GM12892 (cell line): ENCODE measurements at regions not wholly inside any gene's neighbourhood (a gene's known extent, or its start where the extent isn't known, plus 50 kb on each side); places are given as distances from the start of the nearest gene placed in this dataset.

ENCODE experiments used
- DNase-seq: peaks from one replicate; pipeline ENCODE4 v3.0.0; 2011; ENCODE audit not compliant: insufficient read length
- FAIRE-seq: peaks from 2 replicates; lab custom pipeline; 2011; peaks lifted over from hg19 to GRCh38; lab: Jason Lieb, UNC
- POLR2A ChIP-seq: IDR thresholded peaks from 2 replicates; pipeline ENCODE4 v1.6.1; 2011; ENCODE audit warnings: low read depth, low read length, control low read depth
- POLR2AphosphoS5 ChIP-seq: IDR thresholded peaks from 2 replicates; pipeline ENCODE4 v1.6.1; 2011; ENCODE audit warnings: low read depth, low read length, control low read depth
- TAF1 ChIP-seq: IDR thresholded peaks from 2 replicates; pipeline ENCODE4 v1.6.1; 2011; ENCODE audit warnings: low read depth, mild to moderate bottlenecking, control low read depth, low read length, borderline replicate concordance

DNA sequence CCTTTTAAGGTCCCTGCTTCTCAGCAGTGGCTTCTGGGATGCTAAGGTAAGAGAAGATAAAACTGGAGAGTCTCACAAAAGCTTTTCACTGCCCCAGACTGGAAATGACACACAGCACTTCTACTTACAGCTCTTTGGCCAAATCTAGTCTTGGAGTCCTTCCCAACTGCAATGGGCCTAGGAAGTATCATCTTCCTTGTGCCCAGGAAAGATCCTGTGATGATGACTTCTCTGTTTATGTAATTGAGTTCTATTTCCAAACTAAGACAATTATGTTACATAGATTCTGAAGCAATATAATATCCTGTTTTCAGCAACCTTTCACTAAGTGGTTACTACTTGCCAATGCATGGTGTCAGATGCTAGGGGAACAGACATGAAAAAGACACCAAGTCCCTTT, 234.1 kb downstream of the PTEN start:
- DNase-seq (no peak), FAIRE-seq (no peak)
- no peak for TF ChIP-seq TAF1
- no peak for TF ChIP-seq POLR2A
- no peak for TF ChIP-seq POLR2AphosphoS5

DNA sequence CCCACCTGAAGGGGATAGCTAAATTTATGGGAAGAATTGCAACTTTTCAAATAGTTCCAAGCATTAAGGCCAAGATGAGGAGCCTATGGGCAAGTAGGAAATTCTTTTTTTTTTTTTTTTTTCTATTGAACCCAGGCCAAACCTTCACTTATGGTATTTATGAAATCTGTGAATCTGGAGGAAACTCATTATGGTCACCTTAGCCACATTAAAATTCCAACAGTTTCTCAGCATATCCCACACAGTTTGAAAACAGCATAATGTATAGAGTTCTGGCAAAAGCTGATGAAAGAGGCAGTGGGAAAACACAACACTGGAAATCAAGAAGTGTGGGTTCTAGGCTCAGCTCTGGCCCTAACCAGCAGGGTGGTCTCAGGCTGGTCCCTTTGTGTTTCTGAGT, 236.9 kb downstream of the PTEN start:
- DNase-seq (no peak), FAIRE-seq (no peak)
- no peak for TF ChIP-seq POLR2AphosphoS5
- no peak for TF ChIP-seq TAF1
- no peak for TF ChIP-seq POLR2A

DNA sequence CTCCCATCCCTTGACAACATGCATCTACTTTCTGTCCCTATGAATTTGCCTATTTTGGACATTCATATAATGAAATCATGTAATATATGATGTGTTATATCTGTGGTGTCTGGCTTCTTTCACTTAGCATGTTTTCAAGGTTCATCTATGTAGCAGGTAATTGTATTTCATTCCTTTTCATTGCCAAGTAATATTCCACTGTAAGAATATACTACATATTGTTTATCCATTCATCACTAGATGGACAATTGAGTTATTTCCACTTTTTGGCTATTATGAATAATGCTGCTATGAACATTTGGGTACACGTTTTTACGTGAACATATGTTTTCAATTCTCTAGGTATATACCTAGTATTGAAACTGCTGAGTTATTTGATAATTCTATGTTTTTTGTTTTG, 238.2 kb downstream of the PTEN start:
- FAIRE-seq (no peak), DNase-seq (no peak)
- TF ChIP-seq POLR2AphosphoS5 (no peak), TAF1 (no peak), POLR2A (no peak)

DNA sequence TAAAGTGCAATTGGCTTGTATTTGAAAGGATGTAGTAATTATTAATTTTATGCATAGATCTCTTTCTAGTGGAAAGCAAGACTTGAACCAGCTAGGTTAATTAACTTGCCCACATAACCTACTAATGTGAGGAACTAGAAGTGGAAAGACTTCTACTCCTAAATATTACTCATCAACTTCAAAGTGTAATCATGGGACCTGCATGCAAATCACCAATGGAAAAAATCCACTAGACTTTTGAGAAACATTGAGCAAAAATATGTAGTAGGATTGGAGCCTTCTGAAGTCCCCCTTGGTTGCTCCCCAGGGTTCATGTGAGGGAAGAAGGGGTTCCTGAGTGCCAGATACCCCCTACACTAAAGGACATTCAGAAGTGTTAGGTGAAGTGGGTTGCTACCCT, 240.2 kb downstream of the PTEN start:
- DNase-seq (no peak), FAIRE-seq (no peak)
- TF ChIP-seq POLR2A (no peak), TAF1 (no peak), POLR2AphosphoS5 (no peak)

DNA sequence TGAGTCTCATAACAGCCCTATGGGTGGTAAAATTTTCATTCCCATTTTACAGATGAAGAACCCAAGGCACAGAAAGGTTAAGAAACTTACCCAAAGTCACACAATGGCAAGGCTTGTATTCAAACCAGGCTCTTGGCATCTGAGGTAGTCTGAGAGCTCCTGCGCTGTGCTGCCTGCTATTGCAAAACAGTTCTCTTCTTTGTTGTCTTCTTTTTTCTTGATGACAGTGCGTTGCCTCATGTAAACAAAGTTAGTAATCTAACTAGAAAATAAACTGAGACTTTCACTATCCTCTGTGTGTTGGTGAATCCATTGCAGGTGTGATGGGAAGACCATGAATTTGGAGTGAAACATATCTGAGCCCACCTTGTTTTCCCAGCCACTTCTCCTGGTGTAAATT, 240.8 kb downstream of the PTEN start:
- FAIRE-seq (no peak), DNase-seq (no peak)
- TF ChIP-seq POLR2AphosphoS5: no peak
- TF ChIP-seq POLR2A: no peak
- TF ChIP-seq TAF1: no peak

DNA sequence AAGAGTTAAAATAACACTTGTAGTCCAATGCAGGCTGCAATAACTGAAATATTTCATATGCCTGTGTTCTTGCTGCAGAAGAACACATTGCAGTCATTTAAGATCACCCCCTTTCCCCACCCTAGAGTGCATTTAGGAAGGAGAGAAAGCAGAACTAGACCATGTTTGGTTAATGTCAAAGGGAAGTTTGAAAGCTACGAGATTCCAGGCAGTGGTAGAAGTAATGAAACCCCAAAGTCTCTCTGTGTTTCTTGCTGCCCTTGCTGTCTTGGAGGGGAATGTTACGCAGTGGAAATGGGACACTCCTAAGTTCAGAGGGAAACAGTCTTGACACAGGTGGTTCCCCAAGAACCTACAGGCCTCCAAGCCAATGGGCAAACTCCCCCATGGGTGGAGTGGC, 242.9 kb downstream of the PTEN start:
- no peak for DNase-seq
- peak; percentile 90 for FAIRE-seq
- TF ChIP-seq POLR2A (no peak), TAF1 (no peak), POLR2AphosphoS5 (no peak)

DNA sequence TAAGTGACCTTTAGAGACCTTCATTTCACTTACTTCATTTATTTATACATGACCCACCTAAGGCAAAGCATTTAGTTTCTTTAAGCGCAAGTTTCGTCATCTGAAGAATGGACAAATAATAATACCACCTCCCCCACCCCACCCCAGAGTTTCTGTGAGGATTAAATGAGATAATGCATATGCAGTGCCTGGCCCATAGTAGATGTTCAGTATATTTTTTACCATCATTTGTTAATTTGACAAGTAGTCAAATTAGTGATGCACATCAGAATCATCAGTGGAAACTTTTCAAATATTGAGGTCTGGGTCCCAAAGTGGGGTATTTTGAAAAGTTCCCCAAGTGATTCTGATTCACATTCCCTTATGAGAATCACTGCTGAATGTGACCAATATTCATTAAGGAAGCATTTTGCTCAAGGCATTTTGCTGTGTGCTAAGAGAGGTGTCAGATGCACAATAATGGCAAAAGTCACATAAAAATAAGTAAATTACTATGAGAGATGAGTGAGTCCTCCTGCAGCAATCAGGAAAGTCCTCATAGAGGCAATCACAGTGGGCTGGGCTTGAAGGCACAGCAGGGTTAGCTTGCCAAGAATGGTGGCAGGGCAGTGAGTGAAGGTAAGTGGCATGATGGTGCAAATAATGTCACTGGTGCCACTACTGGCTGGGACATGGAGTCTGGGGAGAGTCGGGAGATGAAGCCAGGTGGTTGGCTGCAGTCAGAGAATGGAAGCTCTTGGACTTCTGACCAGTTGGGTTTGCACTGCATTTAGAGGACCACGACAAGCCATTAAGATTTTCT, 244.1 kb downstream of the PTEN start:
- FAIRE-seq (no peak), DNase-seq (no peak)
- TF ChIP-seq POLR2A (no peak), TAF1 (no peak), POLR2AphosphoS5 (no peak)

DNA sequence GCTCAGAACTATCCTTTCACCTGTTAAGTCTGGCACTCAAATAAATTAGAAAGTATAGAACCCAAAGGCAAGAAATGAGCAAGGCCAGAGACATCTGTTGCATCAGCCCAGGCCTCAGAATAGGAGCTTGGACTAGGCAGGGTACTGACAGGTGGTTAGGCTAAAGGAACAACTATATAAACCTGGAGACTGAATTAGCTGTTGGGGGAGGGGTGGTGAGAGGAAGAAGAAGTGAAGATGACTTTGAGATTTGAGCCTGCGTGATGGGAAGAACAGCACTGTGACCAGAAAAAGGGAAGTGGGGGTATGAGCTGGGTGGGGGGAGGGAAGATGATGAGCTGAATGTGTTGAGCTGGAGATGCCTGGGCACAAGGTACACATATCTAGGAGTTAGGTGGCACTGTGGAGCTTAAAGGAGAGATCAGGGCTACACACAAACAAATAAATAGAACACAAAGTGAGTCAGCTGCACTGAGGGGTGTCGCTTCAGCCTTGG, 244.7 kb downstream of the PTEN start:
- FAIRE-seq: no peak
- no peak for DNase-seq
- no peak for TF ChIP-seq TAF1
- no peak for TF ChIP-seq POLR2AphosphoS5
- no peak for TF ChIP-seq POLR2A

DNA sequence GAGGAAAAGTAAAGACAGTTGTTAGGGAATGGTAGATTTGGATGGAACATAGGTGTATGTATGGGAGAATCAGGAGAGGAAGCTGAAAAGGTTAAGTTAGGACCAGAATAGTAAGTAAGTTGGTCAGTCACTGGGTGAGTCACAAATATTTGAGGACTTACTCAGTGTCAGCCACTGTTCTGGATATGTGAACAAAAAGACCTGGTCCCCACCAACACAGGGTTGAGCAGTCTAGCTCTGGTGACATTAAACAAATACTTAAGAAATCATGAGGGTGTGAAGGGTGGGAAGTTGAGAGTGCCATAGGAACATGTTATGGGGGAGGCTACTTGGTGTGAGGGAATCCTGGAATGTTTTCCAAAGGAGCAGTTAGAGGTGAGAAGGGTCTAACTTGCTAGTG, 246.9 kb downstream of the PTEN start:
- DNase-seq (no peak), FAIRE-seq (peak; percentile 82)
- TF ChIP-seq POLR2AphosphoS5 (no peak; the same call in 1 of the 2 replicates), TAF1 (no peak), POLR2A (no peak)

DNA sequence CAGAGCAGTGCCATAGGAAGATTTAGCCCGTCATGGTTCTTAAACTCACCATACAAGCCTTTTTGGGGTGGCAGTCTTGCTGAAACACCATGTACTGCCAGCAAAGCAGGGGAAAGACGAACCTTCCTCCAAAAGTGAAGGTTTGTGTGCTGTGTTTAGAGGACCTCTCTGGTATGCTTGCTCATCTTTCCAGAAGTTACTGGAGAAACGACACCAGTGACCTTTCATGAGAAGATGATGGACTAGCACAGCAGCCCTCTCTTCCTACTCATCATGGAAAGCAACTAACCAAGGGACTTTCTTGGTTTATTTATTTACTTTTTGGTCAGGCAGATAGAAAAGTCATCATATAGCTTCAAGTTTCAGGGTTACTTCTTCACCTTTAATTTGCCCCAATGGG, 247.4 kb downstream of the PTEN start:
- TF ChIP-seq POLR2AphosphoS5: no peak; the same call in 1 of the 2 replicates
- TF ChIP-seq TAF1: no peak
- FAIRE-seq: peak; percentile 48

DNA sequence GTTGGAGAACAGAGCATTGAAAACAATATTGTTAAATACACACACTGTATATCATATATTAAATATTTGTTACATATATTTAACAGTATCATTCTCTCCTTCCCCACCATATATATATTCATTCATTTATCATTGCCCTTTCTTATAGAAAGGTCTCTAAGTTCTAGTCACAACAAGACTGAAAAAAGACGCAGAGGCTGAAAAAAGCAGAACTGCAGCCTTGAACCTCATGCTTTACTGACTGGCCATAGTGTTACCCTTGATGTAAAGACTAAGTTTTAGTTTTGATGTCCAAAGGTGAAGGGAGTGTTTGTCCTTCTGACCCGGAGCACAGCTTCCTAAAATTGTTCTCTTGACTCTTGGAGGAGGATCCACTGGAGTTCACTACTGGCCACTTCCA, 247.9 kb downstream of the PTEN start:
- TF ChIP-seq TAF1: no peak
- FAIRE-seq: peak; percentile 87

More for the DNA sequence above, 247.4 kb downstream of the PTEN start:
- no peak for DNase-seq

DNA sequence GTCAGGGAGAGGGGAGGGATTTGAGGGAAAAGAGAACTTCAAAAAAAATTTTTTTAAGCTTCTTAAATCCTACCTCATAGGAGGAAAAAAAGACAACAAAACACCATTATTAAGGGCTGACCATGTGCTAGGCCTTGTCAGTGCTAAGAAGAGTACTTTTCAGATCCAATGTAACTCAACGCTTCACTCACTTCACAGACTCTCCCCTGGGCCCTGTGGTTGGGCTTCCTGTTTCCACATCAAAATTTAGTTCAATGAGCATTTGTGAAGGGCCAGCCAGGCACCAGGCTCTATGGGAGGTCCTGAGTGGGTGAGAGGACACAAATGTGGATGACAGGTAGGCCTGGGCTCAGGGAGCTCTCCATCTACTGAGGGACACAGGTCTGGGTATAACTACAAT, 249.8 kb downstream of the PTEN start:
- no peak for TF ChIP-seq TAF1
- TF ChIP-seq POLR2AphosphoS5: no peak
- no peak for TF ChIP-seq POLR2A
- DNase-seq (no peak), FAIRE-seq (peak; percentile 82)

More for the DNA sequence above, 247.9 kb downstream of the PTEN start:
- no peak for DNase-seq
